SU-DHL-6 (cell line): ENCODE measurements at regions not wholly inside any gene's neighbourhood (a gene's known extent, or its start where the extent isn't known, plus 50 kb on each side); places are given as distances from the start of the nearest gene placed in this dataset.

ENCODE experiments used
- H2AFZ ChIP-seq: fragments of 200-600 bp; sonication (generic); 2 replicates; pipeline ENCODE4 v1.6.1; 2014; ENCODE audit warnings: low read depth, mild to moderate bottlenecking, moderate library complexity, mixed read lengths, antibody characterized with exemption, low read length; ENCODE audit not compliant: severe bottlenecking
- H3F3A ChIP-seq: fragments of 200-600 bp; shearing (Covaris generic); 2 replicates; pipeline ENCODE4 v1.6.0; 2016; ENCODE audit warnings: antibody characterized with exemption, mild to moderate bottlenecking; ENCODE audit not compliant: insufficient read depth
- H3K27ac ChIP-seq: fragments of 200-600 bp; sonication (generic); 2 replicates; pipeline ENCODE4 v1.5.1; 2016; ENCODE audit warnings: low read depth, mild to moderate bottlenecking, low read length, moderate library complexity, mixed read lengths
- H3K27me3 ChIP-seq: fragments of 200-600 bp; sonication (generic), shearing (Covaris generic); 2 replicates; pipeline ENCODE4 v1.6.0; 2014; ENCODE audit warnings: mild to moderate bottlenecking, low read length
- H3K36me3 ChIP-seq: fragments of 200-600 bp; sonication (generic); 2 replicates; pipeline ENCODE4 v1.6.1; 2014; ENCODE audit warnings: mild to moderate bottlenecking, low read length, mixed read lengths
- H3K4me2 ChIP-seq: fragments of 300-600, 200-600 bp; shearing (Covaris generic), sonication (generic); 2 replicates; pipeline ENCODE4 v1.6.0; 2014; ENCODE audit warnings: low read length, low read depth, mild to moderate bottlenecking; ENCODE audit not compliant: poor library complexity, severe bottlenecking
- H3K4me3 ChIP-seq: fragments of 200-600 bp; sonication (generic); 2 replicates; pipeline ENCODE4 v1.5.1; 2014; ENCODE audit warnings: antibody characterized with exemption, low read length, mild to moderate bottlenecking, mixed read lengths; ENCODE audit not compliant: insufficient read depth, poor library complexity, severe bottlenecking
- H3K79me2 ChIP-seq: fragments of 200-600 bp; sonication (generic); 2 replicates; pipeline ENCODE4 v1.6.1; 2014; ENCODE audit warnings: mild to moderate bottlenecking, low read length, moderate library complexity; ENCODE audit not compliant: insufficient read depth
- H3K9ac ChIP-seq: fragments of 200-600 bp; sonication (generic); 2 replicates; pipeline ENCODE4 v1.7.0; 2014; ENCODE audit warnings: mild to moderate bottlenecking, low read length
- H3K9me2 ChIP-seq: fragments of 200-600 bp; sonication (generic); replicated peaks from 2 replicates; pipeline ENCODE4 v1.6.1; 2014; ENCODE audit warnings: low read length; ENCODE audit not compliant: insufficient read depth
- H3K9me3 ChIP-seq: fragments of 200-600 bp; sonication (generic); 2 replicates; pipeline ENCODE4 v1.6.1; 2014; ENCODE audit warnings: low read length, mixed read lengths; ENCODE audit not compliant: insufficient read depth
- H4K20me1 ChIP-seq: fragments of 200-600 bp; sonication (generic); 2 replicates; pipeline ENCODE4 v1.6.1; 2014; ENCODE audit warnings: low read depth, mild to moderate bottlenecking, antibody characterized with exemption, low read length, moderate library complexity, mixed read lengths
- EZH2phosphoT487 ChIP-seq: fragments of 200-600 bp; sonication (generic), shearing (Covaris generic); conservative IDR thresholded peaks from 2 replicates; pipeline ENCODE4 v1.6.1; 2018; ENCODE audit warnings: mild to moderate bottlenecking, antibody characterized with exemption, low read length, moderate library complexity, mixed read lengths
- TF ChIP-seq, protein P1 (sequence below): fragments of 200-600 bp; sonication (generic); IDR thresholded peaks from one replicate; pipeline ENCODE4 v1.5.1; 2017; ENCODE audit warnings: antibody characterized with exemption, mild to moderate bottlenecking, low read length, moderate library complexity; ENCODE audit not compliant: insufficient read depth, poor library complexity, severe bottlenecking

DNA sequence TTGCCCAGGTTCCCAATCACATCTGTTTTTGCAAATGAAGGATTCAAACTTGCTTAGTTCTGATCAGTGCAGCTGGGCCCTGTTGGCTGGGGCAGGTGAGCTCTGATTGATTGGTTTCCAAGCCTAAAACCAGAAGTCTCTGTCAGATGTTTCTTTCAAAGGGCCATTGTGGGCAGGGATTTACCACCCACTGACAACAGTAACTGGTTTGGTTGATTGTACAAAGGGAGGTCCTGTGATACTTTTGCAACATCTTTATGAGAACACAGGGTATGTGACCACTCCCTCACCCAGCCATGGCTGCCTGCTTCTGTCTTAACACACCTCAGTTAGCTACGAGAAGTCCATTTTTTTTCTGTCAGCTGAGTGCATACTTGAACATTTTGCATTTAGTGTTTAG, 184.1 kb downstream of the FLRT2 start:
- no peaks in the 10 kb centered on the region for H3K79me2 ChIP-seq
- no peak overlapping the region for H3K27ac ChIP-seq
- no peaks in the 10 kb centered on the region for H3K27me3 ChIP-seq
- H3K4me2 ChIP-seq, result no peak overlapping the region
- H3K36me3 ChIP-seq, result no peaks in the 10 kb centered on the region
- no peaks in the 10 kb centered on the region for H3F3A ChIP-seq
- H3K9me3 ChIP-seq, result no peaks in the 10 kb centered on the region
- H2AFZ ChIP-seq, result no peak overlapping the region
- H3K9me2 ChIP-seq, result no peaks in the 10 kb centered on the region
- no peak overlapping the region for H3K9ac ChIP-seq
- TF ChIP-seq, protein P1, sequence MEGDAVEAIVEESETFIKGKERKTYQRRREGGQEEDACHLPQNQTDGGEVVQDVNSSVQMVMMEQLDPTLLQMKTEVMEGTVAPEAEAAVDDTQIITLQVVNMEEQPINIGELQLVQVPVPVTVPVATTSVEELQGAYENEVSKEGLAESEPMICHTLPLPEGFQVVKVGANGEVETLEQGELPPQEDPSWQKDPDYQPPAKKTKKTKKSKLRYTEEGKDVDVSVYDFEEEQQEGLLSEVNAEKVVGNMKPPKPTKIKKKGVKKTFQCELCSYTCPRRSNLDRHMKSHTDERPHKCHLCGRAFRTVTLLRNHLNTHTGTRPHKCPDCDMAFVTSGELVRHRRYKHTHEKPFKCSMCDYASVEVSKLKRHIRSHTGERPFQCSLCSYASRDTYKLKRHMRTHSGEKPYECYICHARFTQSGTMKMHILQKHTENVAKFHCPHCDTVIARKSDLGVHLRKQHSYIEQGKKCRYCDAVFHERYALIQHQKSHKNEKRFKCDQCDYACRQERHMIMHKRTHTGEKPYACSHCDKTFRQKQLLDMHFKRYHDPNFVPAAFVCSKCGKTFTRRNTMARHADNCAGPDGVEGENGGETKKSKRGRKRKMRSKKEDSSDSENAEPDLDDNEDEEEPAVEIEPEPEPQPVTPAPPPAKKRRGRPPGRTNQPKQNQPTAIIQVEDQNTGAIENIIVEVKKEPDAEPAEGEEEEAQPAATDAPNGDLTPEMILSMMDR, result no peak
- no peak for TF ChIP-seq EZH2phosphoT487
- H4K20me1 ChIP-seq, result no peaks in the 10 kb centered on the region
- H3K4me3 ChIP-seq, result no peak overlapping the region

DNA sequence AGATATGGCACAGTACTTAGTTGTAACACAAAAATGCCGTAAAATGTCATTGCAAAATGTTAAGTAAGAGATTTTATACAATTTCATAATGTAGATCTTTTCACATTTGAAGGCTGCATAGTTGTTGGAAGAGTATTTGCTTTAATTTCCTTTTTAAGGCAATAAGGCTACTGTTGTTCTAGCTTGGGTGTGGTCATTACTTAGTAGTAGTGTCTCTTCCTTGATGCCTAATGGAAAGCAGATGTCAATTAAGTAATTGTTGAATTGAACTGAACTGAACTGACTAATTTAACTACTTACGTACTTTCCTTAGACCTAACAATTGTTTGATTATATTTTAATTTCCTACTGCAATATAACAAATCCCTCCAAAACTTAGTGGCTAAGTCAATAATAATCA, 181.7 kb downstream of the FLRT2 start:
- H3K9me3 ChIP-seq, result no peaks in the 10 kb centered on the region

More for the DNA sequence above, 181.7 kb downstream of the FLRT2 start:
- no peak overlapping the region for H3K27ac ChIP-seq
- no peak for TF ChIP-seq EZH2phosphoT487
- TF ChIP-seq, protein P1, result no peak
- H3K36me3 ChIP-seq, result no peaks in the 10 kb centered on the region
- no peak overlapping the region for H3K4me3 ChIP-seq
- H3F3A ChIP-seq, result no peaks in the 10 kb centered on the region
- H3K27me3 ChIP-seq, result no peaks in the 10 kb centered on the region
- no peaks in the 10 kb centered on the region for H3K79me2 ChIP-seq
- H3K9me2 ChIP-seq, result no peaks in the 10 kb centered on the region
- no peak overlapping the region for H2AFZ ChIP-seq
- no peaks in the 10 kb centered on the region for H4K20me1 ChIP-seq
- H3K9ac ChIP-seq, result no peak overlapping the region
- H3K4me2 ChIP-seq, result no peak overlapping the region
